NCI-H460 (cell line): ENCODE measurements at regions not wholly inside any gene's neighbourhood (a gene's known extent, or its start where the extent isn't known, plus 50 kb on each side); places are given as distances from the start of the nearest gene placed in this dataset.
A peak's percentile ranks its signal among the peaks of the same experiment; 100 is the strongest.
"Not testable (repeated sequence)": the region's sequence is repeated elsewhere in the genome, so short reads cannot be mapped to it uniquely, and the experiment has no call there.

ENCODE experiments used
- DNase-seq: peaks from one replicate; pipeline ENCODE4 v3.0.0-alpha.2; 2016; ENCODE audit warnings: low read depth; ENCODE audit errors: extremely low read depth

DNA sequence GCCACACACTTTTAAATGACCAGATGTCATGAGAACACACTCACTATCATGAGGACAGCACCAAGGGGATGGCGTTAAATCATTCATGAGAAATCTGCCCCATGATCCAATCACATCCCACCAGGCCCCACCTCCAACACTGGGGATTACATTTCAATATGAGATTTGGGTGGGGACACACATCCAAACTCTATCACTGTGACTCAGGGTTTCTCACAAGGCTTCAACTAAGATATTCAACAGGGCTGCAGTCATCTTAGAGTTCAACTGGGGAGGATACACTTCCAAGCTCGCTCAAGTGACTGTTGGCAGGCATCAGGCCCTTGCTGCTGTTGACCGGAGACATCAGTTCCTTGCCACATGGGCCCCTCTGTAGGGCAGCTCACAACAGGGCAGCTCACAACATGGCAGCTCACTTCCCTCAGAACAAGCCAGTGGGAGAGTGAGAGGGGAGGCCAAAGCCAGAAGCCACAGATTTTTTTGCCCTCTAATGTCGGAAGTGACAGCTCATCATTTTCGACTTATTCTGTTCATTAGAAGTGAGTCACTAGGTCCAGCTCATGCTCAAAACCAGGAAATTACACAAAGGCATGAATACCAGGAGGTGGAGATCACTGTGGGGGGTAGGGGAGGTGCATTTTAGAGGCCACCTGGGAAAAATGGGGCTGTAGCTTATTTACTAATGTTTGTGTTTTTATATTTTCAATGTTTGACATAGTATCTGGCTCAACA, 50.8 kb upstream of the PTHLH start:
- peak; percentile 40 for DNase-seq

DNA sequence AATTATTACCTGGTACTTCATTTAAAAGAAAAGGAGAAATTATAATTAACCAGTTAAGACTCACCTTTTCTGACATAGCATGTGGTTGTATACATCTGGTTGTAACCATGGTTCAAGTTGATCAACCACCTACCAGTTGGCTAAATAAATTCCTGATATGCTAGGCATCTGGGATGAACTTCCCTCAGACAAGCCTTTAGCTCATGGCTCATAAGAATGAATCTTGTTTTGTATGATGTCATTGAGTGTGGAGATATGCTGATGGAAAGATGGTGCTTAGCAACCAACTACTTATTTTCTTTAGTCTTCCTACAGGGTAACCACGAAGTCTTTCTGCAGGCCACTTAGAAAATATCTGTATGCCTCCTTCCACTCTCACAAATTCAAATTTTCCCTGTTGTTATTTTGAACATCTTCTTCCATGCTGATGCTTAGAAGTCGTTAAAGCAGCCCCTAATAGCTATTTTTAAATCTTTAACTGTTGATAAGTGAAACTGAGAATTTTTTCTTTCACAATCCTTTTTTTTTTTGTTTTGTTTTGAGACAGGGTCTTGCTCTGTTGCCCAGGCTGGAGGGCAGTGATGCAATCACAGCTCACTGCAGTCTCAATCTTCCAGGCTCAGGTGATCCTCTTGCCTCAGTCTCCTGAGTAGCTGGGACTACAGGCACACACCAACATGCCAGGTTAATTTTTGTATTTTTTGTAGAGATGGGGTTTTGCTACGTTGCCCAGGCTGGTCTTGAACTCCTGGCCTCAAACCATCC, 51.9 kb upstream of the PTHLH start:
- no peak for DNase-seq

DNA sequence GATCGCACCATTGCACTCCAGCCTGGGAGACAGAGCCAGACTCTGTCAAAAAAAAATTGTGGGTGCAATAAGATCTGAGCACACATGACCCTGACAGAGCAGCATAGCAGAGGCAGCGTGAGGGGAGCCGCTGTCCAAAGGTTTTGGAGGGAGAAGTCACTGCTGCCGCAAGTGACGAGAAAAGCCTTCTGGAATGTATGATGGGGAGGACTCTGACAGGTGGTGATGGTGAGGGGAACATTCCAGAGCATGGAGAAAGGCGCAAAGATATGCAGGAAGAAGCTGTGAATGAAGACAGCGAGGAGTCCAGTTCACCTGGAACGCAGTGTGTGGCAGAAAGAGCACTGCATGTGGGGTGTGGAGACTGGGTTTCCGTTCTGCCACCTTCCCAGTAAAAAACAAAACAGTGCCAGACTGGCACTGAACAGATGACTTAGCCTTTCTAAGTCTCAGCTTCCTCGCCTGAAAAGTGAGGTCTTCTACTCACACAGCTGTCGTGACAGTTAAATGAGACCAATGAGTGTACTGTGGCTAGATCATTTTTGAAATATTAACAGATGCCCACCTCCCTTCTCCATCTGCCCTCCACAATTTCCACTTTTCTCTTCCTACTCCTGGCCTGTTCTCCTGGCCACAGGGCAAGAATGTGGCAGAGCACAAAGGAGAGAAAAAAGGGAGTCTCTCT, 53.4 kb upstream of the PTHLH start:
- DNase-seq = no peak

DNA sequence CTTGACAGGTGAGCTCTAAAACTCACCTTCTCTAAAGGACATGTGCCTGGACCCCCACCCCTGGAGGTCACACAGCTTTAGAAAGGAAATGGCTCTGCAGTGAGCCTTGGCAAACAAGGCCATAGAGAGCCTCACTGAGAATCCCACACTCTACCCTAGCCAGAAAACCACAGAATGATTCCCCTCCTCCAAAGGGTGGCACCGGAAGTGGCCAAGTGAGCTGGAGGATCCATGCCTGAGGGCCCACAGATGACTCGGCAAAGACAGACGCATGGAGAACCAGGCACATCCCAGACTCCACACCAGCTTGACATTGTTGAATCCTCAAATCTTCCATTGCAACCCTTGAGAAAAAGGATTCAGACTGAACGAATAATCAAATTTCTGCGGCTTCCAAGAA, 54.2 kb upstream of the PTHLH start:
- DNase-seq = no peak

DNA sequence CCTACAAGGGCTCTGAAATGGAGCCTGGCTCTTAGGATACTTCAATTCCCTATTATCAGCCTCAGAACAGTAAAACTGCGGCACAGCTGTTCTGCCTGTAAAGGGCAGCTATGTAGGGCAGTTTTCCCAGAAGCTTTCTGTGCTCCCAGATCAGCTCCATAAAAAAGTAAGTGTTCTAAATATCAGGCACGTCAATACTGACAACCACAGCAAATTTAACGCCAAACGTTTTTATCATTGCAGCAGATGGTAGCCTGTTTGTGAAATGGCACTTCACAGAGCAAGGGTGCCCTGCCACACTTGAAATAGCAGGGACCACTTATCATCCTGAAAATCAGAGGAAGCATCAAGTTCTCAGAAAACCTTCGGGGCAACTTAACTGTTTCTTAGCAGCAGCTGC, 54.8 kb upstream of the PTHLH start:
- DNase-seq = no peak

DNA sequence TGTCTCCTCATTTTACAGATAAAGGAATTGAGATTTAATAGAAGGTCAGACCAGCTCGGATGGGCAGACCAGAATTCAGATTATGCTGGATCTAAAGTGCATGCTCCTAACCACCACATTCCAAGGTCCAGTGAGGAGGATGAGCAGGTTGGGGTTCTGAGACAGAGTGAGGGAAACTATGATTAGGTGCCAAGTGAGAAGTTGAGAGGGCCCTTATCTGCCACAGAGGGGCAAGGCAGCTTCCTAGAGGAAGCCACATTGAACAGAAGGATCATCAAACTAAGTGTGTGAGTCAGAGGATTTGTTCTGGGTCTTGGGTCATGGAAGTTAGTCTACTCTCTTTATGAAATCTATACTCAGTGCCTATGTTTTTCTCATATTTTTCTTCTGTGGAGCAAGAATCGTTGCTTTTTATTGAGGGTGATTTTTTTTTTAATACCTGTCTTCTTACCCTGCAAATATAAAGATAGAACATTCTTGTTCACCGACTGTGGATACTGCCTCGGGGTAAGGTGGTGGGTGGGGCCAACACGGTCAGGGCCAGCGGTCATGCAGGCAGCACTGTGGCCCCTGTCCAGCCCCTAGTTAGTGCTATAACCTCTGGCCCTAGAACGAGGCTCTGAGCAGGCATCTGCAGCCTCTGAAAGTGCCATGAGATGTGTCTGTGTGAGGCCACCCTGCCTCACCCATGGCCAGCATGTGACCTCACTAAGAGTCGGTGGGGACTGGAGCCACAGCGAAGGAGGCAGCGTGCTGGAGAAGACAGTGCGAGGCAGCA, 55.6 kb upstream of the PTHLH start:
- DNase-seq = no peak

DNA sequence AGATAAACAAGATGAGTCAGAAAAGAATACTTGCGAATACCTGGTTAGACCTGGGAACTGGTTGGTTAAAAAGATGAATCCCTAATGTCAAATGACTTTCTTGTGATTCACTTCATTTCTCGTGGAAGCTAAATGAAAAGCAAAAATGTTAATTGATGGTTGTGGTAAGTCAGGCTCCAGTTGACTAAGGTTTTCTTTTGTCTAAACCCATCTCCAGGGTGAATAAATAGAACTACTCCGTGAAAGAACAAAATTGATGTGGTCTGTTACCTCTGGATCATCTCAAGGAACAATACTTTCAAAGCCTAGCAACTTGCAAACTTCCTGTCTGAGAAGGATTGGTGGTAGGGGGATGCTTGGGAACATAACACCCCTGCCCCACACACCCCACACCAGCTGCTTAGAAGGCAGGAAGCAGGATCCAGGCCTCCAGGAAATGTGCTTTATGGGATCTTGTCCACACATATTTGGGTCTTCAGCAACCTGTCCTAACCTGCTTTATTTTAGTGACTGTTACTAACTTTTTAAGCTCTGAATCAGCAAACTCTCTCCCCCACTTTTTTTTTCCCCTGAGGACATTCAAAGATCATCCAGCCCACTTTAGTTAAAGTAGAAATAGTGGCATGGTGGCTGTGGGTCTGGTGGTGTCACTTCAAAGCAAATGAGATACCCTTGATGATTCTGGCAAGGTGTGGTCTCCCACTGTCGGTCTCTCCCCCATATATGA, 60.4 kb upstream of the PTHLH start:
- no peak for DNase-seq

DNA sequence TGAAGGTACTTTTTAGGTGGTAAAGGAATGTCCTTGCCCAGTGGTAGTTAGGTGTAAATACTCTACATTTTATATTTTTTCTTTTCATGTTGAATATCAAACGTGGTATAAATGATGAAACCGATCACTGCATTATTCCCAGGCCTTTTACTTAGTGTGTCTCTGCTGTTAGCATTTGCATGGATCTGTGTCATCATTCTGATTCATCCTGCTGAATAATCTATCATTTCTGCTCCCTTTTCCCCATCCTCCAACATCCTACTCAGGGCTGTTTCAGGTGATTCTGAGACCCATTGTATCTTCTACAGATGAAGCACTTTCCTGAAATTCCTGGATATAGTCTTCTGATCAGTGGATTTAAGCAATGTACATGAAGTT, 61.0 kb upstream of the PTHLH start:
- peak; percentile 5 for DNase-seq

DNA sequence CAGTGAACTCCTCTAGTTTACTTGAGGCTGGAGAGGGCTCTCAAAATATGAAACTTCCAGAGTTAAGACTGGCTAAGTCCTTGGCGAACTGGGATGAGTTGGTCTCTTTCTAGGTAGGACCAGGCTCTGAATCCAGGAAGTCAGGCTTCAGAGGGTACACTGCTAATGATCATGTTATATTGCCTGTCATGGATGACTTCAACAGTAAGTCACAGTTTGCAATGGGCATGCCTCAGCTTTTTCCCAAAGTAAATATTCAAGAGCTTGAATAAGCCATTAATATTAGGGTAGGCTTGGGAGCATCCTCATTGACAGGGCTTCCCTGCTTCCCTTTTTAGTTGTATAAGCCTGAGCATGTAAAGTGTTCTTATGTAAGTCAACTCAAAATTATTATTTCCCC, 61.7 kb upstream of the PTHLH start:
- no peak for DNase-seq

DNA sequence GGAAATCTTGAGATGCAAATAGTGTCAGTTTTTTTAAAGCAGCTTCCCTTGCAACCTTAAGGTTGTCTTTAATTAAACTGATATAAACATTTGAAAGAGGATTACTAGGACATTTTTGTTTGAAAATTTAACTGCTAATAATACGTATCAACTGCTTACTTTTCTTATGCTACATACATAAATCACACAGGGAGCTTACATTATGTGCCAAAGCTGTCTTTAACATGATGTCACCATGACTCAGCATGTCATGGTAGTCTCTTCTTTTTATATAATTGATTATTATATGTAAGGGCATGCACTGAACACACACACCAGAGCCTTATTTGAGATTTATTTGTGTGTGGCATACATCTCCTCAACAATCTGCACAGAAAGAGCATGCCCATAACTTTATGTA, 63.0 kb upstream of the PTHLH start:
- DNase-seq = peak; percentile 51

DNA sequence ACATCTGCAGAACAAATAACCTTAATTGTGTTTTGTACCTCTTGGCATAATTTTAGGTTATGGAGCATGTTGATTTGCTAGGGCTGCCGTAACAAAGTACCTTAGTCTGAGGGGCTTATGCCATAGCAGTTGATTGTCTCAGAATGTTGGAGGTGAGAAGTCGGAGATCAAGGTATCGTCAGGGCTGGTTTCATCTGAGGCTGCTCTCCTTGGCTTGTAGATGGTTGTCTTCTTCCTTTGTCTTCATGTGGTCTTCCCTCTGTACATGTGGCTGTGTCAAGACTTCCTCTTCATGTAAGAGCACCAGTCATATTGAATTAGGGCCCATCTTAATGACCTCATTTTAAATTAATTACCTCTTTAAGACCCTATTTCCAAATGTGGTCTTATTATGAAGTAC, 64.4 kb upstream of the PTHLH start:
- DNase-seq = no peak

DNA sequence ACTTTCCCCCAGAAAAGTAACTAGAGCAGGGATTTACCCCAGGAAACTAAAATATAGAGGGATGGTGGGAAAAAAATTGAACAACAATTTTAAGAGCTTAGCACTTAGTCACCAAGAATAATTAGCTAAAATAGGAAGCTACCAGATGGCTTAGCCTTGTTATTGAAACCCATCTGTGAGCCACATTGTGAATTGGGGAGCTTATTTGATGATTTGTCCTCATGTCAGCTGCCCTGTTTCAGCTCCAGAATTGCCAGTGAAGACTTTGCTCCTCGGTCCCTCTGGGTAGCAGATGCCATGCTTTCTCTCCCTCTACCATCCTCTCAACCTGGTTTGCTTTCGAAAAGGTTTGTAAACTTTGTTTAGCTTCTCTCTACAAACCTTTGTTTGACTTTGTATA, 67.7 kb upstream of the PTHLH start:
- no peak for DNase-seq

DNA sequence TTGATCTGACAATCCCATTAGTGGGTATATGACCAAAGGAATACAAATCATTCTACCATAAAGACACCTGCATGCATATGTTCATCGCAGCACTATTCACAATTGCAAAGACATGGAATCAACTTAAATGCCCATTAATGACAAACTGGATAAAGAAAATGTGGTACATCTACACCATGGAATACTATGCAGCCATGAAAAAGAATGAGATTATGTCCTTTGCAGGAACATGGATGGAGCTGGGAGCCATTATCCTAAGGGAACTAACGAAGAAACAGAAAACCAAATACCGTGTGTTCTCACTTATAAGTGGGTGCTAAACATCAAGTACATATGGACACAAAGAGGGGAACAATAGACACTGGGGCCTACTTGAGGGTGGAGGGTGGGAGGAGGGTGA, 74.1 kb upstream of the PTHLH start:
- DNase-seq = not testable (repeated sequence)

DNA sequence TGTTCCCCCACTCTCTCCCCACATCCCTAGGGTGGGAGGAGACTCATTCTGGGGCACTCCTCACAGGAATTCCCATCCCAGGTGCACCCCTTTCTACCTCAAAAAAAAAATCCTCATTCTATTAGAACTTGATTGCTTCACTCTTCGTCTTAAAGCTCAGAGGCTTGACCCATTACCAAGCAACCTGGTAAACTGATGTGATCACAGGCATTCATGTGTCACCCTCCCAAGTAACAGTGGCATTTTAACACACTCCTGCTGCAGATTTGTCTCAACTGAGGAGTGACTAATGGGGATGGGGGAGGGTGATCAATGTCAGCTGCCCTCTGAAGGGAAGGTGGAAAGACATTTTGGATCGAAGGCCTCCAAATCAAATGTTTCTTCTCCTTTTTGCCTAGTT, 78.1 kb upstream of the PTHLH start:
- no peak for DNase-seq

DNA sequence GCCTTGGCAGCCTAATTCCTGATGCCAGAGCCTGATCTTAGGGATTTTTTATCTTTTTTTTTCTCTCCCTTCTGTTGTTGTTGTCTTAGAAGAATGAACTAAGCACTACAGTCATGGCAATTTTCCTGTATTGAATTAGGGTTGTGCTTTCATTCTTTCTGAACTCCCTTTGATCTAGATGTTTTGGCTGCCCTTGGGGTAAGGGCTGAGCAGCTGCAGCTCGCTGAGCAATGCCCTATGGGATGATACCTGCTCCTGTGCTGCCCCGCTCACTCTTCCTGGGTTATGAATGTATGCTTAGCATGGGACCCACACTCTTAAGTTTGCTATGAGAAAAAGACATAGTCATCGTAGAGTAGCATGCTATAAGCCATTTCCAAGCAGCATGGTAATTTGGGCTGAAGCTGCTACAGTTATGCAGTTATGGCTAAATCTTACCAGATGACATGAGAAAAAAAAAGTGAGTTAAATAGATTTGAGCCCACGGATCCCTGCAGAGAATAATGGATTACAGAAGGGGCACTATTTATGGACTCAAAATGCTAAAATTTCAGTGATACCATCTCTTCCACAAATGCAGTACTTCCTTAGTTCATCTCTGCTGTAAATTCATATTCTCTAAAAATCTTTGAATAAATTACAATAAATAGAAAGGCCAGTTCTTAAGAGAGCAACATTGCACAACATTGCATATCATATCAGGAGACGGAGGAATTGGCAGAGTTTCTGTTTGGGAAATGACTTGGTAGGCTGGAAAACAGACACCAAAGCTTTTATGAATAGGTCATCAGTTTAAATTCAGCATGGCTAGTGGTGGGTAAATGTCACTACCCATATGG, 79.2 kb upstream of the PTHLH start:
- no peak for DNase-seq

DNA sequence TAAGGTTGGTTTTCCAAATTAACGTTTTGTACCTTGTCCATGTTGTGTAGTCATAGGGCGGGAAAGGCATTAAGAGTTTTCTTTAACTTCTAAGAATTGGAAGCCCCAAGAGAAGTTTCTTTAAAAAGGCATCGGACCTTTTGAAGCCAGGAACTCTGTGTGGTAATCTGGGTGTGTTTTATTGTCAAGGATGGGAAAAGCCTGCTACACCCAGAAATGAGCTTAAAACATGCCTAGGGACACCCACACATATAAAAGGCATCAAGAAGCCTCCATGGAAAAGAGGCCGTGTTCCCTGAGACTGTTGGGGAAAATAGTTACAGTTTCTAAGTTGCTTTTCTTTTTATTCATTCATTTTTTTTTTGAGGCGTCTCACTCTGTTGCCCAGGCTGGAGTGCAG, 81.0 kb upstream of the PTHLH start:
- DNase-seq = no peak

DNA sequence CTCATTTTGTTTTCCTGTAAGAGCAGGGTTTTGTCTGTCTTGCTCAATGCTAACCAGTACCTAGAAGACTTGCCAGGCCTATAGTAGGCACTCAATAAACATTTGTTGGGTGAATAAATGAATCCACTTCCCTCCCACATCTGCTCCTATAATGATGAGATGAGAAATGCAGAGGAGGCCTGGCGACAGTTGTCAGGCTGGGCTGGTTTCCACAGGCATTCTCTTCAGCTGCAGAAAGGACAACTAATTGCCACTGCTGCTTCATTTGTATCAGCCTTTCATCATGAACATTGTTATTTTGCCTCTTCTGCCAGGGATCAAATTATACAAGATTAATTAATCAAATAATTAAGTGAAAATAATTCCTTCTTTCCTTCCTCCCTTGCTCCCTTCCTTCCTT, 82.0 kb upstream of the PTHLH start:
- no peak for DNase-seq

DNA sequence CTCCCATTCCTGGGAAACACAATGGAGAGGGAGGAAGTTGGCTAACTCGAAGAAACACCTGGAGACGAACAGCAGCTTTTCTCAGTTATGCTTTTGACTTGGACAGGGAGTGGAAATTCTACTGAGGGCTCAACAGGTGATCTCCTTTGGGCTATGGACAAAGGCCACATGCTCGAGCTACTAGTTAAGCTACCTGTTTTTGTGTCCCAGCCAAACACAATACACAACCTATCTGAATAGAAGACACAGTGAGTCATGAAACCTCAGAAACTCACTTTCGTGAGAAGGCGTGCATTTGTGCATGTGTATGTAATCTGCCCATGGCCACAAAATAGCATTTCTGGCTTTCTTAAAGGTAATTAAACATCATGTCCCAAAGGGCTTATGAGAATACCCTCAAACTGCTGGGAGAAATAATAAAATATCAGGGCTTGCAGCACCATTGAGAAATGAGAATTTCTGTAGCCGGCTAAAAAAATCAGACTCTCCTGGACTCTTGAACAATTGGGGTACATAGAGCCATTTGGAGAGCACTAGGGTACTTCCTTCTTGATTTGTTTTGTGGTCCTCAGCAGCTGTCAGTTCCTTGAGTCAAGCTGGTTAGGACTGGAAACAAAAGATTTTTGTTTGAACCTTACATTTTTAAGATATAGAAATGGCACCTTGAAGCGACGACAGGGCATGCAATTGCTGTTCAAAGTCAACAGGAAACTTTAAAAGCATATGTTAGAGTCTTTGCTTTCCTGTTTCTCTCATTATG, 85.5 kb upstream of the PTHLH start:
- DNase-seq = no peak

DNA sequence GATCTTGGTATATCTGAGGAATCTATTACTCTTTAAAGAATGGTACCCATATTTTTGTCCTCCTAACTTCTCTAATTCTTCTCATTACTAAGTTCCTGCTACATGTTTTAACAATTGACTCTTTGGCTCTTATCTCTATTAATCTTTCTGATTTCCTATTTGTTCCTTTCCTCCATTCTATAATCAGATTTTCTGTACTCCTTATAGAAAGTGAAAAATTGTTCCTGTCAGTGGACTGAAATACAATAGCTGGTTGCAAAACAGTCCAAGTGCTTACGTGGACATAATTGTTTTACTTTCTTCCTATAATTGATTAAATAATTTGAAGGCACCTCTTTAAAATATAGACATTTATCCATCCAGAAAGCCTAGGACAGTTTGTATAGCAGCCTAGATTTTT, 86.7 kb upstream of the PTHLH start:
- DNase-seq = no peak
